Heart right ventricle (tissue), 16 donors: ENCODE measurements at regions not wholly inside any gene's neighbourhood (a gene's known extent, or its start where the extent isn't known, plus 50 kb on each side); places are given as distances from the start of the nearest gene placed in this dataset.
"Not testable (repeated sequence)": the region's sequence is repeated elsewhere in the genome, so short reads cannot be mapped to it uniquely, and the experiment has no call there.

Source experiments
- ATAC-seq, 8 donors: fragments of 200-7000 bp; cut with Tn5 transposase; one replicate each; pipeline ENCODE4 v1.9.1; 2020; ENCODE audit warnings: mild to moderate bottlenecking in 8 of 8, moderate library complexity in 8 of 8, moderate number of reproducible peaks in 1 of 8
- DNase-seq, 2 donors: peaks; one replicate each; pipeline ENCODE4 v3.0.0-alpha.2; 2020
- H3K27ac ChIP-seq, 10 donors: fragments of 200-600 bp; sonication (generic) in 2 of 10; one replicate each; pipeline versions ENCODE4 v1.5.0 to v1.8.0; 2020 to 2022; ENCODE audit warnings: mild to moderate bottlenecking in 3 of 10
- H3K27me3 ChIP-seq, 7 donors: fragments of 200-600 bp; one replicate each; pipeline ENCODE4 v1.8.0; 2021 to 2022; ENCODE audit warnings: mild to moderate bottlenecking in 2 of 7
- H3K36me3 ChIP-seq, 9 donors: fragments of 200-600 bp; sonication (generic) in 1 of 9; one replicate each; pipeline versions ENCODE4 v1.5.0 to v1.8.0; 2020 to 2022; ENCODE audit warnings: mild to moderate bottlenecking in 2 of 9
- H3K4me1 ChIP-seq, 9 donors: fragments of 200-600 bp; sonication (generic) in 1 of 9; one replicate each; pipeline versions ENCODE4 v1.5.0 to v1.8.0; 2020 to 2022; ENCODE audit warnings: mild to moderate bottlenecking in 4 of 9
- H3K4me3 ChIP-seq, 10 donors: fragments of 200-600 bp; sonication (generic) in 2 of 10; one replicate each; pipeline versions ENCODE4 v1.5.0 to v1.8.0; 2020 to 2022; ENCODE audit warnings: mild to moderate bottlenecking in 7 of 10, moderate library complexity in 2 of 10
- H3K9me3 ChIP-seq, 11 donors: fragments of 200-600 bp in 10 of 11; sonication (generic) in 2 of 11; one replicate each; pipeline versions ENCODE4 v1.5.0 to v1.8.0; 2013 to 2022; ENCODE audit warnings: mild to moderate bottlenecking in 2 of 11, control low read depth in 1 of 11, moderate library complexity in 1 of 11
- CTCF ChIP-seq, 9 donors: fragments of 200-600 bp; sonication (generic) in 2 of 9; IDR thresholded peaks; one replicate each; pipeline versions ENCODE4 v1.5.0 to v1.8.0; 2021 to 2022; ENCODE audit warnings: antibody characterized with exemption in 9 of 9, mild to moderate bottlenecking in 5 of 9, moderate library complexity in 1 of 9
- WGBS, 2 donors: extraction: QIAGEN DNeasy Blood & Tissue Kit; methylation state at CpG; one replicate each; pipeline ENCODE4 v1.1.7; 2013; ENCODE audit warnings: inconsistent platforms in 1 of 2; 5-methylcytosine and 5-hydroxymethylcytosine counted together
- intact Hi-C, 10 donors: fragments of 100-400 bp; cut with DNase I; formaldehyde crosslinking; loops; one replicate each; pipeline versions ENCODE4 v1.11.1 to v1.14.2; 2022
- donor health status: Arrhythmogenic right ventricular cardiomyopathy.
- donor health status: ischemic (EF 13 %, LVEDD 7.1; RV severe dilation, severe dysfunction).
- donor health status: healthy with polysubstance abuse.
- donor health status: DM: no; HTN: yes; CAD: no.
- donor health status: DM: no; HTN: no; CAD: no.
- donor health status: ischemic (EF 25% LVEDD 6.9; RV normal size, moderate dysfunction).
- donor health status: ischemic (EF 25% LVEDD 5.7; RV mildly dilated, moderate dysfunction).
- donor health status: healthy.
- donor health status: DM: yes; HTN: yes; CAD: no.
- donor health status: Ischemic cardiomyopathy.
- donor health status: ischemic (EF 35%, LVEDD 5.7; RV mildly dilated, moderate dysfunction).
- donor health status: nonischemic (EF 11% LVEDD 7.7; RV severe dilation, severe dysfunction).
- donor health status: DM: yes; HTN: yes; CAD: no.
- donor health status: PGD.
- donor health status: ischemic (EF 29% LVEDD 5.4; RV normal size, mild dysfunction).
- donor health status: nonischemic (EF 23%, LVEDD 6.1; RV moderate dilation, normal function).

- WGBS, 2 donors = 78 to 79% methylated on average over 2 of the region's 2 CpGs
- H3K4me1 ChIP-seq, H3K27ac ChIP-seq, H3K27me3 ChIP-seq, DNase-seq, H3K36me3 ChIP-seq, H3K4me3 ChIP-seq, ATAC-seq: not testable (repeated sequence)
- H3K9me3 ChIP-seq = peaks cover 0 to 18% (median 0%) of the 10 kb centered on the region in 11 donors
- intact Hi-C loops = loop anchor here in 1 of 10 donors (10.0 kb wide), 1 partner anchor 81 kb away; no protein-coding TSS in a partner anchor
These were observed 53.1 kb upstream of the TMEM252 start for GRCh38 chr9:68593760-68594159.

- 80 to 87% methylated on average over 3 of the region's 3 CpGs for WGBS, 2 donors
- intact Hi-C loops = loop anchor here in 2 of 10 donors (5.0 to 10.0 kb wide), 2 partner anchors 79 to 406 kb away; no protein-coding TSS in a partner anchor
- H3K36me3 ChIP-seq = no peaks in the 10 kb centered on the region
- ATAC-seq (no peak), DNase-seq (no peak)
- H3K4me1 ChIP-seq = no peaks in the 10 kb centered on the region
- no peak overlapping the region for H3K4me3 ChIP-seq
- H3K27ac ChIP-seq = no peak overlapping the region
- no peaks in the 10 kb centered on the region for H3K27me3 ChIP-seq
- H3K9me3 ChIP-seq = peaks cover 0 to 8% (median 0%) of the 10 kb centered on the region in 11 donors
- TF ChIP-seq CTCF (IDR thresholded peaks at IDR 0.05) = no peak
These were observed 55.2 kb upstream of the TMEM252 start for GRCh38 chr9:68595868-68596267.

- ATAC-seq = no peak
- intact Hi-C loops = loop anchor here in 2 of 10 donors (5.0 to 10.0 kb wide), 2 partner anchors 77 to 405 kb away; no protein-coding TSS in a partner anchor
- 77 to 88% methylated on average over 1 of the region's 1 CpG for whole genome bisulfite sequencing, 2 donors
These were observed 56.8 kb upstream of the TMEM252 start for GRCh38 chr9:68597362-68597997.

GRCh38 chr9:68599826-68600225, 59.1 kb upstream of the TMEM252 start:
- TF ChIP-seq CTCF (IDR thresholded peaks at IDR 0.05) = no peak
- Histone ChIP-seq H3K9me3 (no peaks in the 10 kb centered on the region), H3K36me3 (no peaks in the 10 kb centered on the region), H3K27ac (no peak overlapping the region), H3K27me3 (peaks cover 0 to 3% (median 0%) of the 10 kb centered on the region in 7 donors), H3K4me1 (no peaks in the 10 kb centered on the region), H3K4me3 (no peak overlapping the region)
- ATAC-seq = no peak
- DNase-seq = no peak
- 88 to 89% methylated on average over 2 of the region's 2 CpGs for WGBS, 2 donors
- intact Hi-C loops = loop anchor here in 2 of 10 donors (5.0 to 10.0 kb wide), 2 partner anchors 75 to 402 kb away; no protein-coding TSS in a partner anchor

More at GRCh38 chr9:68597362-68597997, 56.8 kb upstream of the TMEM252 start:
- Histone ChIP-seq H3K4me3 (no peak overlapping the region), H3K27ac (no peak overlapping the region), H3K36me3 (no peaks in the 10 kb centered on the region), H3K27me3 (no peaks in the 10 kb centered on the region), H3K9me3 (peaks cover 0 to 8% (median 0%) of the 10 kb centered on the region in 11 donors), H3K4me1 (no peaks in the 10 kb centered on the region)
- no peak for DNase-seq
- TF ChIP-seq CTCF (IDR thresholded peaks at IDR 0.05) = no peak

- no peak overlapping the region for H3K27ac ChIP-seq
- no peaks in the 10 kb centered on the region for H3K4me1 ChIP-seq
- no peak for TF ChIP-seq CTCF (IDR thresholded peaks at IDR 0.05)
- no peaks in the 10 kb centered on the region for H3K9me3 ChIP-seq
- DNase-seq (no peak), ATAC-seq (no peak)
- H3K36me3 ChIP-seq = no peaks in the 10 kb centered on the region
- no peak overlapping the region for H3K4me3 ChIP-seq
- WGBS, 2 donors = 82 to 85% methylated on average over 2 of the region's 2 CpGs
- peaks cover 0 to 3% (median 0%) of the 10 kb centered on the region in 7 donors for H3K27me3 ChIP-seq
- intact Hi-C loops = no loop called here
These were observed 60.4 kb upstream of the TMEM252 start for GRCh38 chr9:68601081-68601480.
